ENCODE measurements at regions not wholly inside any gene's neighbourhood (a gene's known extent, or its start where the extent isn't known, plus 50 kb on each side); places are given as distances from the start of the nearest gene placed in this dataset.
A peak's percentile ranks its signal among the peaks of the same experiment; 100 is the strongest.

DNA sequence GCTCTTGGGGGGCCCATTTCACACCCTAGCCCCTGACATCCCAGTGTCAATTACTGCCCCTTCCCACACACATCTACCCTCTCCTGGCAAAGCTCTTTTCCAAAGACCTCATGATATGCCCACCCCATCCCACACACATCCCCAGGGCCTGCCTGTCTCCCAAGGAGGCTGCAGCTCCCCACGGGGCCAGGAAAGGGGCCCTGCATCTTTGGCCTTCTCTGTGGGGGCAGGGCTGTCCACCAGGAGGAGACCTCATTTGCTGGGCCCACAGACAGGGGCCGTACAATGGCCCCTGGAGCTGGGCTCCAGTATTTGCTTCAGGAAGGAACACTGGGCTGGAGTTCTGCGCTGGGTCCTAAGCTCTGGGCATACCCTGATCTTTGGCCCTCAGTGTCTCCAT lies 65.6 kb upstream of the RUNX3 start:
- Histone ChIP-seq H3K4me3 (replicated peaks in 1 of 3; ENCODE audit: insufficient read depth in 1 of 3, low read depth in 2 of 3, low read length in 3 of 3) (no peak overlapping the region), H4K20me1 (ENCODE audit: insufficient read depth, low read length) (no peaks in the 10 kb centered on the region), H3K27ac (ENCODE audit: extremely low read length, insufficient read depth, low read length) (no peak overlapping the region), H3K27me3 (ENCODE audit: control insufficient read depth in 1 of 2, insufficient read depth in 2 of 2, low read length in 2 of 2) (peaks cover 0 to 22% of the 10 kb centered on the region in 2 experiments; a peak in 3 of 5 replicates), H3K9ac (ENCODE audit: insufficient read depth, low read depth, low read length) (no peak overlapping the region), H3K36me3 (replicated peaks in 1 of 2; ENCODE audit: control insufficient read depth in 1 of 2, insufficient read depth in 2 of 2, low read length in 2 of 2) (no peaks in the 10 kb centered on the region), H3K9me3 (ENCODE audit: low read length) (no peaks in the 10 kb centered on the region), H3K4me2 (ENCODE audit: low read depth, low read length) (no peak overlapping the region), H2AFZ (ENCODE audit: low read length) (no peak overlapping the region), H3K79me2 (ENCODE audit: insufficient read depth, low read length) (no peaks in the 10 kb centered on the region), H3K4me1 (ENCODE audit: insufficient read depth, low read length) (no peaks in the 10 kb centered on the region)
- POLR2A ChIA-PET: no interaction called here
- CTCF ChIA-PET (ENCODE audit: low intra/inter-chr PET ratio, low total read pairs): no interaction called here
- in situ Hi-C loops (cut with HindIII; ENCODE audit: extremely low pct_ligation_motif_present, low pct_unique_long_range_greater_than_20kb) (no loop called here), intact Hi-C loops (cut with micrococcal nuclease; ENCODE audit: unreplicated experiment) (no loop called here)
- TF ChIP-seq MAFK (conservative IDR thresholded peaks at IDR 0.05 in 1 of 2, IDR thresholded peaks at IDR 0.05 in 1 of 2; ENCODE audit: low read length in 2 of 2): no peak
- TF ChIP-seq ZNF687 (CRISPR knock-in tag; IDR thresholded peaks at IDR 0.05): 0 out of 2 replicates have a peak, but pooled peaks have one; percentile 6
- no TSS peak for BruUV-seq (replicated peaks)
- FAIRE-seq (no peak), ATAC-seq (no peak), DNase-seq (ENCODE audit: low spot score) (no peak)
- 0% methylated on average over 2 of the region's 3 CpGs for WGBS (ENCODE audit: low lambda C conversion rate)

GRCh38 chr1:24995140-24995539 lies 65.1 kb upstream of the RUNX3 start:
- no peak for DNase-seq (ENCODE audit: low spot score)
- H2AFZ ChIP-seq (ENCODE audit: low read length): no peak overlapping the region
- 0 out of 3 replicates have a peak, but pooled peaks have one; percentile 18 for ATAC-seq
- no CpG with 5 or more reads among the region's 6 CpGs for WGBS (ENCODE audit: low lambda C conversion rate)
- no peaks in the 10 kb centered on the region for H3K4me1 ChIP-seq (ENCODE audit: insufficient read depth, low read length)
- H3K9me3 ChIP-seq (ENCODE audit: low read length): no peaks in the 10 kb centered on the region
- H3K4me2 ChIP-seq (ENCODE audit: low read depth, low read length): no peak overlapping the region
- no peaks in the 10 kb centered on the region for H3K79me2 ChIP-seq (ENCODE audit: insufficient read depth, low read length)
- H4K20me1 ChIP-seq (ENCODE audit: insufficient read depth, low read length): no peaks in the 10 kb centered on the region
- no peak overlapping the region for H3K9ac ChIP-seq (ENCODE audit: insufficient read depth, low read depth, low read length)
- in situ Hi-C loops (cut with HindIII; ENCODE audit: extremely low pct_ligation_motif_present, low pct_unique_long_range_greater_than_20kb) (no loop called here), intact Hi-C loops (cut with micrococcal nuclease; ENCODE audit: unreplicated experiment) (no loop called here)
- ChIA-PET CTCF (ENCODE audit: low intra/inter-chr PET ratio, low total read pairs) (no interaction called here), POLR2A (no interaction called here)
- H3K36me3 ChIP-seq (replicated peaks in 1 of 2; ENCODE audit: control insufficient read depth in 1 of 2, insufficient read depth in 2 of 2, low read length in 2 of 2): no peaks in the 10 kb centered on the region
- no peak overlapping the region for H3K4me3 ChIP-seq (replicated peaks in 1 of 3; ENCODE audit: insufficient read depth in 1 of 3, low read depth in 2 of 3, low read length in 3 of 3)
- BruUV-seq (replicated peaks): no TSS peak
- no peak for FAIRE-seq
- no peak overlapping the region for H3K27ac ChIP-seq (ENCODE audit: extremely low read length, insufficient read depth, low read length)
- H3K27me3 ChIP-seq (ENCODE audit: control insufficient read depth in 1 of 2, insufficient read depth in 2 of 2, low read length in 2 of 2): peaks cover under 1 to 27% of the 10 kb centered on the region in 2 experiments; a peak in 3 of 5 replicates
- TF ChIP-seq ZSCAN20 (CRISPR knock-in tag; IDR thresholded peaks at IDR 0.05; ENCODE audit: borderline replicate concordance) (no peak), ZNF687 (CRISPR knock-in tag; IDR thresholded peaks at IDR 0.05) (0 out of 2 replicates have a peak, but pooled peaks have one; percentile 15)

All from HepG2 (cell line).